HG03457 (cell line): ENCODE measurements at regions not wholly inside any gene's neighbourhood (a gene's known extent, or its start where the extent isn't known, plus 50 kb on each side); places are given as distances from the start of the nearest gene placed in this dataset.
"Not testable (repeated sequence)": the region's sequence is repeated elsewhere in the genome, so short reads cannot be mapped to it uniquely, and the experiment has no call there.

Experiments
- ATAC-seq: cut with Tn5 transposase; IDR thresholded peaks from one replicate; pipeline ENCODE4 v1.9.1; 2021; ENCODE audit warnings: moderate number of reproducible peaks; ENCODE audit not compliant: unreplicated experiment

GRCh38 chr6:170200458-170200891, 90.4 kb downstream of the DLL1 start:
- no peak for ATAC-seq

DNA sequence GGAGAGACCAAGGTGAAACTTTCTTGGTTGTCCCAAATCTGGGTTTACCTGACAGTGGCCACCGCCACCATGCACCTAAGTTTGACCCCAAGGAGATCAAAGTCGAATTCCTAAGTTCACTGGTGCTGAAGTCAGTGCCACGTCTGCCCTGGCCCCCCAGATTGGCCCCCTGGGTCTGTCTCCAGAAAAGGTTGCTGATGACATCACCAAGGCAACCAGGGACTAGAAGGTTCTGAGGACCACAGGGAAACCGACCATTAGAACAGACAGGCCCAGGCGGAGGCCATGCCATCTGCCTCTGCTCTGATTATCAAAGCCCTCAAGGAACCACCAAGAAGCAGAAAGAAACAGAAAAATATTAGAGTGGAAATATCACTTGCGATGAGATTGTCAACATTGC, 91.2 kb downstream of the DLL1 start:
- ATAC-seq, result no peak

GRCh38 chr6:170198298-170198697, 92.6 kb downstream of the DLL1 start:
- no peak for ATAC-seq

- ATAC-seq, result no peak
Observed at GRCh38 chr6:170193326-170193821, 97.5 kb downstream of the DLL1 start.

- ATAC-seq, result no peak
Observed at GRCh38 chr6:170192905-170193304, 98.0 kb downstream of the DLL1 start.

DNA sequence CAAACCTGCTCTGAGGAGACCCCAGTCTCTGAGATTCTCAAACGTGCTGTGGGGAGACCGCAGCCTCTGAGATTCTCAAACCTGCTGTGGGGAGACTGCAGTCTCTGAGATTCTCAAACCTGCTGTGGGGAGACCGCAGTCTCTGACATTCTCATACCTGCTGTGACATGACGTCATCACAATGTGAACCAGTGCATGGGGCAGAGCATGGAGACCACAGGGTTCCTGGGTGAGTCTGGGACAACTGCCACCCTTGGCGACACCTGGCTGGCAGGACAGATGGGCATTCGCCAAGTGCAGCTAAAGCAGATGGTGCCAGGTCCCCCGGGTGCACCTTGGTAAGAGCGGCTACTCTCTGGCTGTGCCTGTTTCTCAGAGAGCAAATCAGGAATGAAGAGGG, 98.8 kb downstream of the DLL1 start:
- ATAC-seq, result not testable (repeated sequence)

DNA sequence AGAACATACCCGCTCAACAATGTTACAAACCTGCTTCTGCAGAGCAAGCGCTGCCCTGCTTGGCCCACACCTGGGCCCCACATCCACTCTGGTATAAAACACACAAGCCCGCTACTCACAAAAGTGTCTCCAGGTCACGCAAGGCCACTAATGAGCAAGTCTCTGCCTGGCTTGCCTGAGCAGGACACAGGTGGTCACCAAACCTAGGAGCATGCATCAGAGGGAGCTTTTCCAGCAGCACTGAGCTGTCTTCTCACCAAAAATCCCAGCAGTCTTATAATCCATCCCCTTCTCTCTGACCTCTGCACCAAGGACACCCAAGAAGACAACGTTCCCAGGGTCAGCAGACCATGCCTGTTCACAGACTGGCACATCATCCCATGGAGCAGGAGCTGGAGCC, 100.8 kb downstream of the DLL1 start:
- ATAC-seq, result no peak

DNA sequence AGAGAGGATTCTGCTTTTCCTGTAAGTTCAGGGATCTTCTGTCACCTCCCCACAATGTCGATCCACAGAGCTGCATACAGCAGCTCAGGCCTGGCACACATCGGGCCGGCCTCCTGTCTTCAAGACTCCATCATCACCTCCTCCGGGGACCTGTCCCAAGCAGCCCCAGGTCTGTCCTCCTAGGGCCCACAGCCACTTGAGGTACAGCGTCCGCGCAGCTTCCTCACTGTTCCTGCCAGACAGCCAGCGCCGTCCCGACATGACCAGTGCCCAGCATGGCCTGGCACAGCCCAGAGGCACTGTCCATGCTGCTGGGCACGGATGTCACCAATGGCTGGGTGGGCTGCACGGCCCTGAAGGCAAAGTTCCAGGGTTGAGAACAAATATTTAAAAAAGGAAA, 101.6 kb downstream of the DLL1 start:
- no peak for ATAC-seq

GRCh38 chr6:170188571-170189001, 102.3 kb downstream of the DLL1 start:
- ATAC-seq, result no peak

DNA sequence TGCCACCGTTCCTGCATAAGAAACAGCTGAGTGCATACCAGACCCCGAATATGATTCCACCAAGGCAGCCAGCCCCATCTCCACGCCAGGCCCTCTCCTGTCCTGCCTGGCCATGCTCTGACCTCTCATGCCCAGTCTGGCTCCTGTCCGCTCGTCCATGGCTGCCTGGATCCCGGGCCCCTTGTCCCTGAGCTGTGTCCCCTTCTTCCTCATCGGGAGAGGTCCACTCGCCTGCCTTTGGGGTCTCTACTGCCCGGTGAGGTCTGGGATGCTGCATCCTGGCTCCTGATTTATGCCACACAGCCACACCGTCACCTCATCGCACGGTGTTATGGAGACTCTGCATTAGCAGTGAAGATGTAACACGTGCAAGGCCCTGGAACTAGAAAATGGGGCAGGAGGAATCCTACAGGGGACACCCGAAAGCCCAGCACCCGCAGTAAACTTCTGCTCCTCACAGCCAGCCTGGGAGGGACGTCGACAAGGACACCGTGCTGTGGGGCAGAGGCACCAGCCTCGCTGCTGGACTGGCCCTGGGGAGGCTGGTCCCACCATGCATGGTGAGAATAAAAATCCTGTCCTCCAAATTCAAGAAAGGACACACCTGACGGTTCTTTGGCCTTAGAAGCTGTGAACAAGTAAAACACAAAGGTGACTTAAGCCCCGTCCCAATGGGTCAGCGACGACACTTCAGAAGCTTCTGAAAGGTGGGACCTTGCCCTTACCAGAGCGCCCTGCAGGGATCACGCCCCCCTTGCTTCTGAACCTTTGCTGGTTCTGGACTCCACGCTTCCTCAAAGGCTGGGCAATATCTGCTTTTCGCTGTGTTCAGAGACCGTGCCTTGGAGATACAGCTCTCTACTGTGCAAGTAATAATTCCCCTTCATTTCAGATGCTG, 103.0 kb downstream of the DLL1 start:
- no peak for ATAC-seq

GRCh38 chr6:170186941-170187668, 103.8 kb downstream of the DLL1 start:
- no peak for ATAC-seq

- no peak for ATAC-seq
Observed at GRCh38 chr6:170186006-170186935, 104.6 kb downstream of the DLL1 start.

DNA sequence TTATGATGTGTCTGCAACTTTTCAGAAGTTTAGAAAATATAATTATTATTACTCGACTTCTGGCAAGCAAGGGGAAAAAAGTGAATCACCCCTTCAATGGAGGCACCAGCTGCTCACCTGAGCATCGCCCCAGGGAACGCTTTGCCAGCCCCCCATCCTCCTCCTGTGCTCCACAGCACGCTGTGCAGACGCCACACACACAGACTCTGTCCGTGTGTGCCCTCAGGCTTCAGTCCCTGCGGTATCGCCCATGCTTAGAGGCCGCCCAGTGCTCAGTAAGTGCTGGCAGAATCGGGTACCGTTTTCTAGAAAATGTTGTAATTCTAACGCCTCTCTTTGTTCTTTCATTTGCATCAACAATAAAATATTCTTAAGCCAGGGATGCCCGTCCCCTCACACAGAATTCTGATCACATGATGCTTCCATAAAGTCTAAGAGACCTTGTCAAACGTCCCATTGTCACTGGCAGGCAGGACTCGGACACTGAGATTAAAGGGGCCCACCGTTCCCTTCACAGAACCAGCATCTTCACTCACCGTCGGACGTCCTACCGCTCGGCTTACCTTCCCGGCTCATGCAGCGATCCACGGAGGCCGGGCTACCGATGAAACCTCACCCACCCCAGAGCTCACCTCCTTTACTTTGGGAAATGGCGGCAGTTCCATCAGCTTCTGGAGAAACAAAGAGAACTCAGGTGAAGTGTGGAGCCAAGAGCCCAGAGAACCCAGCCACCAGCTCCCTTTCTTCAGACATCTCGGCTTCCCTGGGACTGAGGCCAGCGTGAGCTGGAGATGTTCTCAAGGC, 105.5 kb downstream of the DLL1 start:
- ATAC-seq, result no peak

DNA sequence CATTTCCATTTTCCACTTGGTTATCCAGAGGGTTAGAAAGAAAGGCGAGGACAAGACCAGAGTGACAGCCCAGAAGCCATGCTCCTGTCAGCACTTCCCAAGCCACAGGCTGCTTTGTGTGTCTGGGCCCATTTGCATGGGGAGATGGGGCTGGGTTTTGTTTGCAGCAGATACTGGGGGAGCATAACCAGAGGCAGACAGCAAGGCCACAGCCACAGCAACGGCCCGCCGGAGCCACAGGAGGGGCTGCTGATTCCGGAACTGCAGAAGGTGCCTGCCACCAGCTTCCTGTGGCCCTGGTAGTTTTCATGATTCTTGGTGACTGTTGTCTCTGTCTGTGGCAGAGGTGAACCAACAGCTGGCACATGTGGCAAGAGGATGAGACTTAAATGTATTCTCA, 106.6 kb downstream of the DLL1 start:
- no peak for ATAC-seq

DNA sequence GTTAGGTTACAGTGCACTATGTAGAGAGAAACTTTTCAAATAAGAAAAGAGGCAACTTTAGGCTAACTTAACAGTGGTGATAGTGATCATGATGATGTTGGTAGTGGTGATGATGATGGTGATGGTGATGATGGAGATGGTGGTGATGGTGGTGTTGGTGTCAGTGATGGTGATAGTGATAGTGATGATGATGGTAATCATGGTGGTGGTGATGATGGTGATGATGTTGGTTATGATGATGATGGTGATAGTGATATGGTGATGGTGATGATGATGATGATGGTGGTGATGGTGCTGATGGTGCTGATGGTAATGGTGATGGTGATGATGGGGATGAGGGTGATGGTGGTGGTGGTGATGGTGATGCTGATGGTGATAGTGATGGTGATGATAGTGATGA, 107.4 kb downstream of the DLL1 start:
- no peak for ATAC-seq

GRCh38 chr6:170182781-170183120, 108.1 kb downstream of the DLL1 start:
- no peak for ATAC-seq

DNA sequence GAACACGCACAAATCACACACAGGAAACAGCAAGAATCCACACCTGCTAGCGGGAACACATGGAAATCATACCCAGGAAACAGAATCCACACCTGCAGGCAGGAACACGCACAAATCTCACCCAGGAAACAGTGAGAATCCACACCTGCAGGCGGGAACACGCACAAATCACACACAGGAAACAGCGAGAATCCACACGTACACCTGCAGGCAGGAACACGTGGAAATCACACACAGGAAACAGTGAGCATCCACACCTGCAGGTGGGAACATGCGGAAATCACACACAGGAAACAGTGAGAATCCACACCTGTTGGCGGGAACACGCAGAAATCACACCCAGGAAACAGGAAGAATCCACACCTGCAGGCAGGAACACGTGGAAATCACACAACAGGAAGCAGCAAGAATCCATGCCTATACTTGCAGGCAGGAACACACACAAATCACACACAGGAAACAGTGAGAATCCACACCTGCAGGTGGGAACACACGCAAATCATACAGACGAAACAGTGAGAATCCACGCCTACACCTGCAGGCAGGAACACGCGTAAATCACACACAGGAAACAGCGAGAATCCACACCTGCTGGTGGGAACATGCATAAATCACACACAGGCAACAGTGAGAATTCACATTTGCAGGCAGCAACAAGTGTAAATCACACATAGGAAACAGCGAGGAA, 108.6 kb downstream of the DLL1 start:
- no peak for ATAC-seq

DNA sequence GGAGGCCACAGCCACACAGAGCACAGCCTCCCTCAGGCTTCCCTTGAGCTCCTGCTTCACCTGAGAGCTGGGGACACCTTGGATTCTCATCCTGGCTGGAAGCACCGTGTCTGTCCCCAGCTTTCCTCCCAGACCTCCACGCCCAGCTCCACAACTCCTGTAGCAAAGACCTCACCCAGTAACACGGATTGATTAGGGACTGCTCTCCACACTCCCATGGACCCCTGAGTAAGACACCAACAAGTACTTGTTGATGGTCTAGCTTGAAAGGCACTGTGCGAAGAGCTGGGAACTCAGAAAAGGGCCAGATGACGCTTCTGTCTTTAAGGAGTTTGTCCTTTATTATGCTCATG, 109.6 kb downstream of the DLL1 start:
- no peak for ATAC-seq

- no peak for ATAC-seq
Observed at GRCh38 chr6:170180671-170181337, 110.1 kb downstream of the DLL1 start.
